ENCODE measurements at regions not wholly inside any gene's neighbourhood (a gene's known extent, or its start where the extent isn't known, plus 50 kb on each side); places are given as distances from the start of the nearest gene placed in this dataset.

DNA sequence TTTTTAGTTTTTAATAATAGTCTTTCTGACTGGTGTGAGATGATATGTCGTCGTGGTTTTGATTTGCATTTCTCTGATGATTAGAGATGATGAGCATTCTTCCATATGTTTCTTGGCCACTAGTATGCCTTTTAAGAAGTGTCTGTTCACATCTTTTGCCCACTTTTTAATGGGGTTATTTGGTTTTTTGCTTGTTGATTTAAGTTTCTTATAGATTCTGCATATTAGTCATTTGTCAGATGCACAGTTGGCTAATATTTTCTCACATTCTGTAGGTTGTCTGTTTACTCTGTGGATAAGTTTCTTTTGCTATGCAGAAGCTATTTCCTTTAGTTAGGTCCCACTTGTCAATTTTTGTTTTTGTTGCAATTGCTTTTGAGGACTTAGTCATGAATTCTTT is 185.4 kb downstream of the SUCNR1 start:
- no peak overlapping the region for H3K27ac ChIP-seq
- DNase-seq (no peak), ATAC-seq (no peak)
- TF ChIP-seq, protein P1, sequence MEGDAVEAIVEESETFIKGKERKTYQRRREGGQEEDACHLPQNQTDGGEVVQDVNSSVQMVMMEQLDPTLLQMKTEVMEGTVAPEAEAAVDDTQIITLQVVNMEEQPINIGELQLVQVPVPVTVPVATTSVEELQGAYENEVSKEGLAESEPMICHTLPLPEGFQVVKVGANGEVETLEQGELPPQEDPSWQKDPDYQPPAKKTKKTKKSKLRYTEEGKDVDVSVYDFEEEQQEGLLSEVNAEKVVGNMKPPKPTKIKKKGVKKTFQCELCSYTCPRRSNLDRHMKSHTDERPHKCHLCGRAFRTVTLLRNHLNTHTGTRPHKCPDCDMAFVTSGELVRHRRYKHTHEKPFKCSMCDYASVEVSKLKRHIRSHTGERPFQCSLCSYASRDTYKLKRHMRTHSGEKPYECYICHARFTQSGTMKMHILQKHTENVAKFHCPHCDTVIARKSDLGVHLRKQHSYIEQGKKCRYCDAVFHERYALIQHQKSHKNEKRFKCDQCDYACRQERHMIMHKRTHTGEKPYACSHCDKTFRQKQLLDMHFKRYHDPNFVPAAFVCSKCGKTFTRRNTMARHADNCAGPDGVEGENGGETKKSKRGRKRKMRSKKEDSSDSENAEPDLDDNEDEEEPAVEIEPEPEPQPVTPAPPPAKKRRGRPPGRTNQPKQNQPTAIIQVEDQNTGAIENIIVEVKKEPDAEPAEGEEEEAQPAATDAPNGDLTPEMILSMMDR (IDR thresholded peaks at IDR 0.05): no peak
- intact Hi-C loops (cut with DNase I): no loop called here
- H3K36me3 ChIP-seq: no peaks in the 10 kb centered on the region
- H3K27me3 ChIP-seq: no peaks in the 10 kb centered on the region
- H3K9me3 ChIP-seq: no peaks in the 10 kb centered on the region
- H3K4me3 ChIP-seq: no peak overlapping the region
- no peaks in the 10 kb centered on the region for H3K4me1 ChIP-seq

DNA sequence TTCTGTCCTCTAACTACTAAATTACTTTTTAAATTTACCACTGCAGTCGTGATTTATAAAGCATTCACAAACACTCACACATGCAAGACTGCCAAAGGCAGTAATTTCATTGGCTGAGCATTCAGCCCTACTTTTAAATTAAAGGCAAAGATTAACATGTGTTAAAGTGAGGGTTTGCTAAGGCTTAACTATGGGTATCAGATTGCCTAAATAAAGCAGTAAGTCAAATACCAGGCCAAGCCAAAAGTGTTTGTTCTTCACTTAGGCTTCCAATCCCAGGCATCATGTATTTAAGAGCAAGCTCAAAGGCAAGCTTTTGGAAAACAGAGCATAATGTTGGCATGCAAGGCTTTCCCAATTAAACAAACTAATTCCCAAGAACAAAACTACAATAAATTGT is 187.3 kb downstream of the SUCNR1 start:
- Histone ChIP-seq H3K4me1 (no peaks in the 10 kb centered on the region), H3K4me3 (no peak overlapping the region), H3K27ac (no peak overlapping the region), H3K9me3 (no peaks in the 10 kb centered on the region), H3K36me3 (no peaks in the 10 kb centered on the region), H3K27me3 (no peaks in the 10 kb centered on the region)
- intact Hi-C loops (cut with DNase I): no loop called here
- TF ChIP-seq, protein P1 (IDR thresholded peaks at IDR 0.05): no peak
- DNase-seq (no peak), ATAC-seq (peak; percentile 48)

DNA sequence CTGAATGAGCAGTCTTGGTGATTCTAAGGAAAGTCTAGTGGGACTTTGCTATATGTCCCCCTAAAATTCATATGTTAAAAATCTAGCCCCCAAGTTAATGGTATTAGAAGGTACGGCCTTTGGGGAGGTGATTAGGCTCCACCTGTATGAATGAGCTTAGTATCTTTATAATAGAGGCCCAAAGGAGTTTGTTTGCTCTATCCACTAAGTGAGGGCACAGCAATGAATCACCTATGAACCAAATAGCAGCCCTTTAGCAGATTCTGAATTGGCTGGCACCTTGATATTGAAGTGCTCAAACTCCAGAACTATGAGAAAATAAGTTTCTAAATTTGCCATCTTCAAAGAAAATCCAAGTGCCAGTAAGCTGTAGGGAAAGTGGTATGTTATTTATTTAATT is 187.9 kb downstream of the SUCNR1 start:
- Histone ChIP-seq H3K27ac (no peak overlapping the region), H3K36me3 (no peaks in the 10 kb centered on the region), H3K27me3 (no peaks in the 10 kb centered on the region), H3K9me3 (no peaks in the 10 kb centered on the region), H3K4me3 (no peak overlapping the region), H3K4me1 (no peaks in the 10 kb centered on the region)
- DNase-seq (no peak), ATAC-seq (peak; percentile 49)
- intact Hi-C loops (cut with DNase I): no loop called here
- TF ChIP-seq, protein P1 (IDR thresholded peaks at IDR 0.05): no peak

DNA sequence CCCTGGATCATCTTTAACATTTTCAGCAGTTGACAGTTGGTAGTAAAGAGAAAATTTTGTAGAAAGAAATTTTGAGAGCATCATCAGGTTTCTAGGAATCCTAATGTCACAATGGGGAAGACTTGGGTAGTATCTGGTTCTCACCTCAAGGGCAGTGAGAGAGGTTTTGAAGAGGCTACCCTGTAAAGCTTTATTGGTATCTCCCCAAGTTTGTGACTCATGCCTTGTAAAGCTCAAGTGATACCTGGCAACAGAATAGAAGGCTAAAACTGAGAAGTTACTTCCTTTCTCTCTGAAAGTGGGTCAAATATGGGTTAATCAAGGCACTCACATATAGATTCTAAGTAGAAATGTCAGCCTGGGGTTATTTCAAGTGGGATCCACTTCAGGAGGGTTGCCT is 196.4 kb downstream of the SUCNR1 start:
- H3K9me3 ChIP-seq: no peaks in the 10 kb centered on the region
- TF ChIP-seq, protein P1 (IDR thresholded peaks at IDR 0.05): no peak
- DNase-seq (no peak), ATAC-seq (no peak)
- no peaks in the 10 kb centered on the region for H3K36me3 ChIP-seq
- H3K27ac ChIP-seq: no peak overlapping the region
- no peaks in the 10 kb centered on the region for H3K27me3 ChIP-seq
- H3K4me1 ChIP-seq: no peaks in the 10 kb centered on the region
- H3K4me3 ChIP-seq: no peak overlapping the region
- intact Hi-C loops (cut with DNase I): no loop called here

DNA sequence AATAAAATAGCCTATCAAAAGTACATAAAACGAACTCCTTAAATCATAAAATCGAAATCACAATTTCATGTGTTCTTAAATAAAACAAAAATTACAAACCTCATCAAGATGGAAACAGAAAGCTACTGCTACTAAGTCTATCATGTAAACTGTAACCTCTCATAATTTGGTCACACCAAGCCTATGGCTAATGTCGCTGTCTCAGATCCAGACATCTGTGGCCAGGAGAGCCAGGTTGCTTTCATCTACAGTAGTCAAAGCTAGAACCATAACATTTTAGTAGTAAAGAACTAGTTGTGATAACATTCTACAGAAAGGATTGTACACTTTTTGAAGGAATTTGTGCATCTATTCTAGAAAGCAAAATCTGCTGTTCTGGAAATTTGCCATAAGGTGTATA is 197.4 kb upstream of the MBNL1 start:
- no peak for DNase-seq
- ATAC-seq: no peak
- intact Hi-C loops (cut with DNase I): no loop called here

DNA sequence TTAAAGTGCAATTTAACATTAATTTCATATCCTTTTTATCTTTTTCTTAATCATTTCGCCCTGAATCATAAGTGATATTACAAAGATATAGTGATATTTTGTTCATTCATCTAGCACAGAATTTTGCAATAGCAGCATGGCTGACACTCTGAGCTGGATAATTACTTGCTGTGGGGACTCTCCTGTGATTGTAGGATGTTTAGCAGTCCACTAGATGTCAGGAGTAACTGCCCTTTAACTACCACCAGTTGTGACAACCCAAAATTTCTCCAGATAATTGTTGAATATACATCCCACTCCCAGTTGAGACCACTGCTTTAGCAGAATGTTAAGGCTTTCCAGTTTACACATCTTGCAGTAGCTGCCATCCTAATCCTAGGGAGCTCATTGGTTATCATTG is 196.8 kb upstream of the MBNL1 start:
- peak; percentile 86 for ATAC-seq
- no peak for DNase-seq
- H3K4me1 ChIP-seq: no peaks in the 10 kb centered on the region
- TF ChIP-seq, protein P1 (IDR thresholded peaks at IDR 0.05): peak; percentile 48
- no peak overlapping the region for H3K27ac ChIP-seq
- no peak overlapping the region for H3K4me3 ChIP-seq
- no peaks in the 10 kb centered on the region for H3K9me3 ChIP-seq
- intact Hi-C loops (cut with DNase I): no loop called here
- H3K27me3 ChIP-seq: no peaks in the 10 kb centered on the region
- H3K36me3 ChIP-seq: no peaks in the 10 kb centered on the region

More for the DNA sequence above, 197.4 kb upstream of the MBNL1 start:
- H3K36me3 ChIP-seq: no peaks in the 10 kb centered on the region
- H3K4me1 ChIP-seq: no peaks in the 10 kb centered on the region
- H3K27ac ChIP-seq: no peak overlapping the region
- H3K4me3 ChIP-seq: no peak overlapping the region
- no peaks in the 10 kb centered on the region for H3K9me3 ChIP-seq
- no peaks in the 10 kb centered on the region for H3K27me3 ChIP-seq
- TF ChIP-seq, protein P1 (IDR thresholded peaks at IDR 0.05): no peak

Measured in upper lobe of right lung (tissue), 1 donor.